ENCODE measurements at regions not wholly inside any gene's neighbourhood (a gene's known extent, or its start where the extent isn't known, plus 50 kb on each side); places are given as distances from the start of the nearest gene placed in this dataset.

DNA sequence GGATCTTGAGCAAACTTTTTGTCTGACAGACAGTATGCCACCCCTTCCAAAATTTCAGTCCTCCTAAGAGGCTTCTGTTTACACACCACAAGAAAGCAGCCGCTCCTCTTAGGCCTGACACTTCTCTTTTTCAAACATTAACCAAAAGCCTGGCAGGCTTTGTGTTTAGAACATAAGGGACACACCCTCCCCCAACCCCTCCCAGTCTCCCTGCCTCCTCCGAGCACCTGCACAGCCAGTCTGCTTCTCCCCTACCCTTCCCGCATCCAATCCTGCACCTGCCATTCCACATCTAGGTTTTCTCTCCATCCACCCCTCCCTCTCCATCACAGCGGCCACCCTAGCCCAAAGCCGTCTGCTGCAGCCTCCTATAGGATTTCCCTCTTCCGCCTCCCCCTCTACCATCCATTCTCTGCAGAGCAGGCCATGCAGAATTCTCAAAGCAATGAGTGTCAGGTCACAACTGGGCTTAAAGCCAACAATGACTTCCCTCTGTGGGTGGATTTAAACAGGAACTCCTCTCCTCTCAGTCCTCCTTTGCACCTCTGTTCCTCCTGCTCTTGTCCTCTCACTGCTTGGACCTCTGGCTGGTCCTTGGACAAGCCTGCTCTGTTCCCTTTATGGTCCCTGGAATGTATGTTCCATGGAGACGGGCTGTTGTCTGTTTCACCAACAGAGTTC lies 478.2 kb downstream of the NPHP4 start:
- no peak for DNase-seq (ENCODE audit: low spot score)
- H3K27me3 ChIP-seq (ENCODE audit: control insufficient read depth in 4 of 4, insufficient read depth in 4 of 4, low read length in 3 of 4): peaks cover 0 to 4% (median 0%) of the 10 kb centered on the region in 4 donors
- H3K36me3 ChIP-seq (ENCODE audit: control insufficient read depth in 4 of 4, insufficient read depth in 3 of 4, low read depth in 1 of 4, low read length in 3 of 4): no peaks in the 10 kb centered on the region
- no peak for TF ChIP-seq RXRA (IDR thresholded peaks at IDR 0.05)
- TF ChIP-seq NR2F2 (IDR thresholded peaks at IDR 0.05): no peak
- TF ChIP-seq, protein P1, sequence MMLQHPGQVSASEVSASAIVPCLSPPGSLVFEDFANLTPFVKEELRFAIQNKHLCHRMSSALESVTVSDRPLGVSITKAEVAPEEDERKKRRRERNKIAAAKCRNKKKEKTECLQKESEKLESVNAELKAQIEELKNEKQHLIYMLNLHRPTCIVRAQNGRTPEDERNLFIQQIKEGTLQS (IDR thresholded peaks at IDR 0.05): no peak
- no peak for TF ChIP-seq RAD21 (IDR thresholded peaks at IDR 0.05)
- no peak for TF ChIP-seq HNF4G (IDR thresholded peaks at IDR 0.05)
- TF ChIP-seq GABPA (IDR thresholded peaks at IDR 0.05 in 1 of 2, conservative IDR thresholded peaks at IDR 0.05 in 1 of 2): no peak
- TF ChIP-seq, protein P2, sequence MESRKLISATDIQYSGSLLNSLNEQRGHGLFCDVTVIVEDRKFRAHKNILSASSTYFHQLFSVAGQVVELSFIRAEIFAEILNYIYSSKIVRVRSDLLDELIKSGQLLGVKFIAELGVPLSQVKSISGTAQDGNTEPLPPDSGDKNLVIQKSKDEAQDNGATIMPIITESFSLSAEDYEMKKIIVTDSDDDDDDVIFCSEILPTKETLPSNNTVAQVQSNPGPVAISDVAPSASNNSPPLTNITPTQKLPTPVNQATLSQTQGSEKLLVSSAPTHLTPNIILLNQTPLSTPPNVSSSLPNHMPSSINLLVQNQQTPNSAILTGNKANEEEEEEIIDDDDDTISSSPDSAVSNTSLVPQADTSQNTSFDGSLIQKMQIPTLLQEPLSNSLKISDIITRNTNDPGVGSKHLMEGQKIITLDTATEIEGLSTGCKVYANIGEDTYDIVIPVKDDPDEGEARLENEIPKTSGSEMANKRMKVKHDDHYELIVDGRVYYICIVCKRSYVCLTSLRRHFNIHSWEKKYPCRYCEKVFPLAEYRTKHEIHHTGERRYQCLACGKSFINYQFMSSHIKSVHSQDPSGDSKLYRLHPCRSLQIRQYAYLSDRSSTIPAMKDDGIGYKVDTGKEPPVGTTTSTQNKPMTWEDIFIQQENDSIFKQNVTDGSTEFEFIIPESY (IDR thresholded peaks at IDR 0.05): no peak
- TF ChIP-seq HNF4A (conservative IDR thresholded peaks at IDR 0.05): no peak
- no peak for TF ChIP-seq FOXA1 (IDR thresholded peaks at IDR 0.05)
- no peak for TF ChIP-seq JUND (IDR thresholded peaks at IDR 0.05)
- 38% methylated on average over 7 of the region's 7 CpGs for WGBS
- H3K9ac ChIP-seq (ENCODE audit: low read depth in 1 of 2, low read length in 2 of 2): no peak overlapping the region
- H3K27ac ChIP-seq (ENCODE audit: low read depth in 1 of 2, low read length in 2 of 2): no peak overlapping the region
- no peak overlapping the region for H3K4me3 ChIP-seq (ENCODE audit: low read depth in 1 of 3, low read length in 3 of 3)
- H3K4me1 ChIP-seq (ENCODE audit: control insufficient read depth in 4 of 4, insufficient read depth in 4 of 4, low read length in 3 of 4): no peaks in the 10 kb centered on the region
- no peaks in the 10 kb centered on the region for H3K9me3 ChIP-seq (ENCODE audit: control insufficient read depth in 4 of 4, low read length in 3 of 4)

DNA sequence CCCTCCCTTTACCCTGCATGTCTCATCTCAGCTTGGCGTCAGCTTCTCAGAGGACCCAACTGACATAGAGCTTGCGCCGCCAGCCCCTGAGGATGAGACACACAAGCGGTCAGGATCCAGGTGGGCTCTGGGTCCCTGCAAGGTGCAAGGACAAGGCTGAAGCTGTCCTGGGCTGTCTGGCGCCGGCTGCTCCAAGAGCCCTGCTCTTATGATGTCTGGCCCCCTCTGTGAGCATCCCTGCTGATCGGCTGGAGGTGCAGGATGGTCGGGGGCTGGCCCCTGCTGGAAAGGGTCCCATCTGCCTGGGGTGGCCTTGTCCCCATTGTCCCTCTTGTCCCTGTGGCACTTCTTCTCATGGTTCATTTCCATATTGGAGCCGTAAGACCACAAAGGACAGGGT lies 479.0 kb downstream of the NPHP4 start:
- H3K27me3 ChIP-seq (ENCODE audit: control insufficient read depth in 4 of 4, insufficient read depth in 4 of 4, low read length in 3 of 4): peaks cover 0 to 4% (median under 1%) of the 10 kb centered on the region in 4 donors
- no peak for DNase-seq (ENCODE audit: low spot score)
- no peak overlapping the region for H3K4me3 ChIP-seq (ENCODE audit: low read depth in 1 of 3, low read length in 3 of 3)
- H3K9me3 ChIP-seq (ENCODE audit: control insufficient read depth in 4 of 4, low read length in 3 of 4): no peaks in the 10 kb centered on the region
- TF ChIP-seq JUND (IDR thresholded peaks at IDR 0.05): no peak
- TF ChIP-seq NR2F2 (IDR thresholded peaks at IDR 0.05): no peak
- TF ChIP-seq SP1 (IDR thresholded peaks at IDR 0.05): no peak
- TF ChIP-seq FOXA2 (IDR thresholded peaks at IDR 0.05): no peak
- TF ChIP-seq YY1 (IDR thresholded peaks at IDR 0.05): no peak
- TF ChIP-seq, protein P3, sequence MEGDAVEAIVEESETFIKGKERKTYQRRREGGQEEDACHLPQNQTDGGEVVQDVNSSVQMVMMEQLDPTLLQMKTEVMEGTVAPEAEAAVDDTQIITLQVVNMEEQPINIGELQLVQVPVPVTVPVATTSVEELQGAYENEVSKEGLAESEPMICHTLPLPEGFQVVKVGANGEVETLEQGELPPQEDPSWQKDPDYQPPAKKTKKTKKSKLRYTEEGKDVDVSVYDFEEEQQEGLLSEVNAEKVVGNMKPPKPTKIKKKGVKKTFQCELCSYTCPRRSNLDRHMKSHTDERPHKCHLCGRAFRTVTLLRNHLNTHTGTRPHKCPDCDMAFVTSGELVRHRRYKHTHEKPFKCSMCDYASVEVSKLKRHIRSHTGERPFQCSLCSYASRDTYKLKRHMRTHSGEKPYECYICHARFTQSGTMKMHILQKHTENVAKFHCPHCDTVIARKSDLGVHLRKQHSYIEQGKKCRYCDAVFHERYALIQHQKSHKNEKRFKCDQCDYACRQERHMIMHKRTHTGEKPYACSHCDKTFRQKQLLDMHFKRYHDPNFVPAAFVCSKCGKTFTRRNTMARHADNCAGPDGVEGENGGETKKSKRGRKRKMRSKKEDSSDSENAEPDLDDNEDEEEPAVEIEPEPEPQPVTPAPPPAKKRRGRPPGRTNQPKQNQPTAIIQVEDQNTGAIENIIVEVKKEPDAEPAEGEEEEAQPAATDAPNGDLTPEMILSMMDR (IDR thresholded peaks at IDR 0.05; ENCODE audit: low read depth, low read length, missing input control): no peak
- TF ChIP-seq, protein P4, sequence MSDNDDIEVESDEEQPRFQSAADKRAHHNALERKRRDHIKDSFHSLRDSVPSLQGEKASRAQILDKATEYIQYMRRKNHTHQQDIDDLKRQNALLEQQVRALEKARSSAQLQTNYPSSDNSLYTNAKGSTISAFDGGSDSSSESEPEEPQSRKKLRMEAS (IDR thresholded peaks at IDR 0.05): no peak
- TF ChIP-seq, protein P1 (IDR thresholded peaks at IDR 0.05): no peak
- no peak for TF ChIP-seq RXRA (IDR thresholded peaks at IDR 0.05)
- TF ChIP-seq FOXA1 (IDR thresholded peaks at IDR 0.05): no peak
- TF ChIP-seq, protein P2 (IDR thresholded peaks at IDR 0.05): no peak
- no peak for TF ChIP-seq GABPA (IDR thresholded peaks at IDR 0.05 in 1 of 2, conservative IDR thresholded peaks at IDR 0.05 in 1 of 2)
- TF ChIP-seq TAF1 (conservative IDR thresholded peaks at IDR 0.05): no peak
- no peak for TF ChIP-seq HNF4G (IDR thresholded peaks at IDR 0.05)
- TF ChIP-seq HNF4A (conservative IDR thresholded peaks at IDR 0.05): no peak
- TF ChIP-seq RAD21 (IDR thresholded peaks at IDR 0.05): no peak
- TF ChIP-seq, protein P5, sequence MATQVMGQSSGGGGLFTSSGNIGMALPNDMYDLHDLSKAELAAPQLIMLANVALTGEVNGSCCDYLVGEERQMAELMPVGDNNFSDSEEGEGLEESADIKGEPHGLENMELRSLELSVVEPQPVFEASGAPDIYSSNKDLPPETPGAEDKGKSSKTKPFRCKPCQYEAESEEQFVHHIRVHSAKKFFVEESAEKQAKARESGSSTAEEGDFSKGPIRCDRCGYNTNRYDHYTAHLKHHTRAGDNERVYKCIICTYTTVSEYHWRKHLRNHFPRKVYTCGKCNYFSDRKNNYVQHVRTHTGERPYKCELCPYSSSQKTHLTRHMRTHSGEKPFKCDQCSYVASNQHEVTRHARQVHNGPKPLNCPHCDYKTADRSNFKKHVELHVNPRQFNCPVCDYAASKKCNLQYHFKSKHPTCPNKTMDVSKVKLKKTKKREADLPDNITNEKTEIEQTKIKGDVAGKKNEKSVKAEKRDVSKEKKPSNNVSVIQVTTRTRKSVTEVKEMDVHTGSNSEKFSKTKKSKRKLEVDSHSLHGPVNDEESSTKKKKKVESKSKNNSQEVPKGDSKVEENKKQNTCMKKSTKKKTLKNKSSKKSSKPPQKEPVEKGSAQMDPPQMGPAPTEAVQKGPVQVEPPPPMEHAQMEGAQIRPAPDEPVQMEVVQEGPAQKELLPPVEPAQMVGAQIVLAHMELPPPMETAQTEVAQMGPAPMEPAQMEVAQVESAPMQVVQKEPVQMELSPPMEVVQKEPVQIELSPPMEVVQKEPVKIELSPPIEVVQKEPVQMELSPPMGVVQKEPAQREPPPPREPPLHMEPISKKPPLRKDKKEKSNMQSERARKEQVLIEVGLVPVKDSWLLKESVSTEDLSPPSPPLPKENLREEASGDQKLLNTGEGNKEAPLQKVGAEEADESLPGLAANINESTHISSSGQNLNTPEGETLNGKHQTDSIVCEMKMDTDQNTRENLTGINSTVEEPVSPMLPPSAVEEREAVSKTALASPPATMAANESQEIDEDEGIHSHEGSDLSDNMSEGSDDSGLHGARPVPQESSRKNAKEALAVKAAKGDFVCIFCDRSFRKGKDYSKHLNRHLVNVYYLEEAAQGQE (IDR thresholded peaks at IDR 0.05): no peak
- TF ChIP-seq EGR1 (IDR thresholded peaks at IDR 0.05; ENCODE audit: low read depth in 2 of 2): no peak
- H3K9ac ChIP-seq (ENCODE audit: low read depth in 1 of 2, low read length in 2 of 2): no peak overlapping the region
- H3K27ac ChIP-seq (ENCODE audit: low read depth in 1 of 2, low read length in 2 of 2): no peak overlapping the region
- 88% methylated on average over 9 of the region's 9 CpGs for WGBS
- no peaks in the 10 kb centered on the region for H3K36me3 ChIP-seq (ENCODE audit: control insufficient read depth in 4 of 4, insufficient read depth in 3 of 4, low read depth in 1 of 4, low read length in 3 of 4)
- H3K4me1 ChIP-seq (ENCODE audit: control insufficient read depth in 4 of 4, insufficient read depth in 4 of 4, low read length in 3 of 4): no peaks in the 10 kb centered on the region
